Osteocyte (in vitro differentiated cells): ENCODE measurements at regions not wholly inside any gene's neighbourhood (a gene's known extent, or its start where the extent isn't known, plus 50 kb on each side); places are given as distances from the start of the nearest gene placed in this dataset.

Experiments used
- DNase-seq: peaks from one replicate; pipeline ENCODE4 v3.0.0; 2021; ENCODE audit warnings: mixed read lengths; ENCODE audit not compliant: unreplicated experiment; ENCODE audit errors: extremely low spot score
- H3K27ac Mint-ChIP-seq: one replicate; pipeline ENCODE4 v1.8.0; 2021; ENCODE audit warnings: mild to moderate bottlenecking, mixed read lengths; ENCODE audit not compliant: unreplicated experiment
- H3K27me3 Mint-ChIP-seq: one replicate; pipeline ENCODE4 v1.8.0; 2021; ENCODE audit warnings: mixed read lengths; ENCODE audit not compliant: unreplicated experiment
- H3K36me3 Mint-ChIP-seq: one replicate; pipeline ENCODE4 v1.8.0; 2021; ENCODE audit warnings: mixed read lengths; ENCODE audit not compliant: unreplicated experiment
- H3K4me1 Mint-ChIP-seq: one replicate; pipeline ENCODE4 v1.8.0; 2021; ENCODE audit warnings: mixed read lengths; ENCODE audit not compliant: unreplicated experiment
- H3K4me3 Mint-ChIP-seq: one replicate; pipeline ENCODE4 v1.8.0; 2021; ENCODE audit warnings: mild to moderate bottlenecking, moderate library complexity, mixed read lengths; ENCODE audit not compliant: unreplicated experiment
- H3K9me3 Mint-ChIP-seq: one replicate; pipeline ENCODE4 v1.8.0; 2021; ENCODE audit warnings: mixed read lengths; ENCODE audit not compliant: unreplicated experiment
- CTCF ChIP-seq: fragments of 200-600 bp; sonication (generic); IDR thresholded peaks from 2 replicates; pipeline ENCODE4 v1.5.0; 2021; ENCODE audit warnings: antibody characterized with exemption, mild to moderate bottlenecking, moderate library complexity

- Mint-ChIP-seq H3K27ac (no peak overlapping the region), H3K36me3 (no peaks in the 10 kb centered on the region), H3K27me3 (no peaks in the 10 kb centered on the region), H3K4me1 (peaks cover 2% of the 10 kb centered on the region), H3K9me3 (peaks cover 5% of the 10 kb centered on the region), H3K4me3 (no peak overlapping the region)
- no peak for DNase-seq
- TF ChIP-seq CTCF, result no peak
Measured at GRCh38 chr2:150101947-150102346, 385.5 kb downstream of the RND3 start.

GRCh38 chr2:150100834-150101233 is 386.6 kb downstream of the RND3 start:
- TF ChIP-seq CTCF, result no peak
- DNase-seq, result no peak
- H3K4me1 Mint-ChIP-seq, result peaks cover 2% of the 10 kb centered on the region
- no peaks in the 10 kb centered on the region for H3K36me3 Mint-ChIP-seq
- no peak overlapping the region for H3K27ac Mint-ChIP-seq
- no peaks in the 10 kb centered on the region for H3K27me3 Mint-ChIP-seq
- no peak overlapping the region for H3K4me3 Mint-ChIP-seq
- peaks cover 5% of the 10 kb centered on the region for H3K9me3 Mint-ChIP-seq

- DNase-seq, result no peak
- no peak overlapping the region for H3K27ac Mint-ChIP-seq
- H3K9me3 Mint-ChIP-seq, result peaks cover 4% of the 10 kb centered on the region
- no peaks in the 10 kb centered on the region for H3K27me3 Mint-ChIP-seq
- no peak for TF ChIP-seq CTCF
- peaks cover 7% of the 10 kb centered on the region for H3K4me1 Mint-ChIP-seq
- H3K36me3 Mint-ChIP-seq, result no peaks in the 10 kb centered on the region
- H3K4me3 Mint-ChIP-seq, result no peak overlapping the region
Measured at GRCh38 chr2:150100336-150100735, 387.1 kb downstream of the RND3 start.

DNA sequence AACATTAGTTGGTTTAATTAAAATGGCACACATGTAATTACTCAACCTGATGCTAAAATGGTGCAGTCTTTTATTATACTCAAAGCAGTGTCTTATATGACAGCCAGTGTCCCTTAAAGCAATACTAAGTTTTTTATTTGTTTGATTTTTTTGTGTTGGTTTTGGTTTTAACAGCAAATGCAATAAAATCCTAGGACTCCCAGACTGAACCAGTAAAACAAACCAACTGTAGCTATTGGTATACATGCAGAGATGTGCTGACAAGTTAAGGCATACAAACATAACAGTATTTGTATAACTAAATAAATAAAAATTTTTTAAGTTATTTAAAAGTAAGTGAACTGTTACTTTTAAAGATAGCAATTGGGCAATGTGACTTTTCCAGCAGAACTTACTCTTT is 387.7 kb downstream of the RND3 start:
- Mint-ChIP-seq H3K4me3 (no peak overlapping the region), H3K9me3 (no peaks in the 10 kb centered on the region), H3K27me3 (no peaks in the 10 kb centered on the region), H3K4me1 (peaks cover 12% of the 10 kb centered on the region), H3K27ac (no peak overlapping the region), H3K36me3 (no peaks in the 10 kb centered on the region)
- no peak for TF ChIP-seq CTCF
- DNase-seq, result no peak

- H3K4me3 Mint-ChIP-seq, result no peak overlapping the region
- no peaks in the 10 kb centered on the region for H3K9me3 Mint-ChIP-seq
- H3K4me1 Mint-ChIP-seq, result peaks cover 12% of the 10 kb centered on the region
- H3K27me3 Mint-ChIP-seq, result no peaks in the 10 kb centered on the region
- H3K27ac Mint-ChIP-seq, result no peak overlapping the region
- H3K36me3 Mint-ChIP-seq, result no peaks in the 10 kb centered on the region
- DNase-seq, result no peak
- peak; percentile 35 for TF ChIP-seq CTCF
Measured at GRCh38 chr2:150097901-150098531, 389.5 kb downstream of the RND3 start.
